ENCODE measurements at regions not wholly inside any gene's neighbourhood (a gene's known extent, or its start where the extent isn't known, plus 50 kb on each side); places are given as distances from the start of the nearest gene placed in this dataset.

DNA sequence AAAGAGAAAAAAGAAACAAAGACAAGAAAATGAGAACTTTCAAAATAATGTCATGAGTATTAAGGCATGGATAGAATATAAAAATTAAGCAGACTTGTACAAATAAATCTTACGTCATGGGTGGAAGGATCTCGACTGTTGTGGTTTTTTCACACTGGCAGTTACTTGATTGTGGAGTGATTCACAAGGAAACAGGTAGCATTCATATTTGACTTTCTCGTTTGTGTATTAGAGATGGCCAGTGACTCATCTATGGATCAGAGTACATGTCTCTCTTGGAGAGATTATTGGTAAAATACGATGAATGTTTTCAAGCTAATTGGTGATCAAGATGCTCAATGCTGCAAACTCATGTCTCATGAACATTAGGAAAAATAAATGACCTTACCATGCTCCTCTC is 564.3 kb downstream of the GATA3 start:
- H3K36me3 Mint-ChIP-seq = no peaks in the 10 kb centered on the region
- H3K27me3 Mint-ChIP-seq = peaks cover 1 to 20% of the 10 kb centered on the region in 2 donors
- no peaks in the 10 kb centered on the region for H3K9me3 ChIP-seq
- ATAC-seq (replicated peaks in 1 of 4) (no peak), DNase-seq (no peak)
- CTCF ChIA-PET = no interaction called here
- H3K9me3 Mint-ChIP-seq = peaks cover 0 to 9% (median 0%) of the 10 kb centered on the region in 3 donors
- POLR2A ChIA-PET = interaction anchor here in 1 of 2 donors (0.6 kb wide), 2 partner anchors 8 to 652 kb away, joined by 3 read pairs; no protein-coding TSS in a partner anchor
- no peak overlapping the region for H3K27ac Mint-ChIP-seq
- H3K36me3 ChIP-seq (ENCODE audit: control insufficient read depth in 2 of 2, extremely low read depth in 1 of 2, insufficient read depth in 1 of 2, low read length in 1 of 2) = no peaks in the 10 kb centered on the region
- no peak overlapping the region for H3K27ac ChIP-seq (ENCODE audit: low read length)
- 33% methylated on average over 1 of the region's 4 CpGs for WGBS (ENCODE audit: insufficient coverage)
- H3K4me1 ChIP-seq (ENCODE audit: control insufficient read depth in 1 of 2, extremely low read depth in 1 of 2, insufficient read depth in 2 of 2, low read length in 2 of 2) = peaks cover 0 to 4% of the 10 kb centered on the region in 2 experiments
- H3K4me3 ChIP-seq (ENCODE audit: control insufficient read depth in 1 of 2, extremely low read depth in 1 of 2, low read length in 1 of 2) = no peak overlapping the region
- H3K4me3 Mint-ChIP-seq = no peak overlapping the region
- no peaks in the 10 kb centered on the region for H3K27me3 ChIP-seq (replicated peaks in 1 of 2; ENCODE audit: control insufficient read depth in 2 of 2, extremely low read depth in 1 of 2, insufficient read depth in 2 of 2, low read length in 1 of 2)
- peaks cover 9 to 11% (median 9%) of the 10 kb centered on the region in 3 donors for H3K4me1 Mint-ChIP-seq

DNA sequence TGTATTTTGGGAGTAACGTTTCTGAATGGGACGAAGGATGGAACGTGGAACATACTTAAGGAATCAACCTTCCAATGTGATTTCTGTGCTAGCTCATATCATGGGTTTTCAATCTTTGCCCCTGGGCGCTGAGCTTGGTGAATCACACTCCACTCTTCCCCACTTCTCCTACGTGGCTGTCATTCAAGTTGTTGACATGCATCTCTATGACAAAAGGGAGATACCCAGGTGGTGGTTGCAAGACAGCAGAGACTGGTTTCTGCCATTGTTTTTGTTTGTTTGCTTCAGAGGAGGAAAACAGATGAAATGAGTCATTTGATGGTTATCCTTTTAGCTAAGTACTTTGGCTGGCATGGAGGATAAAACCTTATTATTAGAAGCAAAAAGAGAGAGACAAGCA is 573.9 kb downstream of the GATA3 start:
- ChIA-PET POLR2A (no interaction called here), CTCF (no interaction called here)
- Mint-ChIP-seq H3K9me3 (no peaks in the 10 kb centered on the region), H3K36me3 (no peaks in the 10 kb centered on the region), H3K4me1 (no peaks in the 10 kb centered on the region), H3K27ac (no peak overlapping the region), H3K4me3 (no peak overlapping the region), H3K27me3 (no peaks in the 10 kb centered on the region)
- no CpG with 5 or more reads among the region's 5 CpGs for WGBS (ENCODE audit: insufficient coverage)
- H3K27me3 ChIP-seq (replicated peaks in 1 of 2; ENCODE audit: control insufficient read depth in 2 of 2, extremely low read depth in 1 of 2, insufficient read depth in 2 of 2, low read length in 1 of 2) = no peaks in the 10 kb centered on the region
- H3K27ac ChIP-seq (ENCODE audit: low read length) = no peak overlapping the region
- no peaks in the 10 kb centered on the region for H3K9me3 ChIP-seq
- no peaks in the 10 kb centered on the region for H3K4me1 ChIP-seq (ENCODE audit: control insufficient read depth in 1 of 2, extremely low read depth in 1 of 2, insufficient read depth in 2 of 2, low read length in 2 of 2)
- H3K36me3 ChIP-seq (ENCODE audit: control insufficient read depth in 2 of 2, extremely low read depth in 1 of 2, insufficient read depth in 1 of 2, low read length in 1 of 2) = no peaks in the 10 kb centered on the region
- DNase-seq = no peak
- no peak for ATAC-seq (replicated peaks in 1 of 4)
- no peak overlapping the region for H3K4me3 ChIP-seq (ENCODE audit: control insufficient read depth in 1 of 2, extremely low read depth in 1 of 2, low read length in 1 of 2)

DNA sequence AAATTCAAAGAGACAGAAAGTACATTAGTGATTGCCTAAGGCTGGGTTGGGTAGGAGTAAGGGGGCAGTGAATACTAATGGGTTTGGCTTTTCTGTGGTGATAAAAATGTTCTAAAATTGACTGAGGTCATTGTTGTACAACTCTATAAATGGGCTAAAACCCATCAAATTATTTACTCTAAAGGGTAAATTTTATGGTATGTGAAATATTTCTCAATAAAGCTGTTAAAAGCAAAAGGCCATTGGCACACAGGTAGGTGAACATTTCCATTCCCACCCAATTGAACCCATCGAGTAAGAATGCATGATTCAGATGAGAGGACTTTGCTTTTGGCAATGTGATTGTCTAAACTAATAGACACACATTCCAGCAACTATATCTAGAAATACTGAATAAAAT is 579.4 kb downstream of the GATA3 start:
- CTCF ChIA-PET = no interaction called here
- no peak for DNase-seq
- no peaks in the 10 kb centered on the region for H3K36me3 Mint-ChIP-seq
- no peak overlapping the region for H3K27ac Mint-ChIP-seq
- POLR2A ChIA-PET = no interaction called here
- H3K27ac ChIP-seq (ENCODE audit: low read length) = no peak overlapping the region
- no peak overlapping the region for H3K4me3 Mint-ChIP-seq
- peaks cover 0 to 4% of the 10 kb centered on the region in 2 donors for H3K27me3 Mint-ChIP-seq
- no peaks in the 10 kb centered on the region for H3K4me1 ChIP-seq (ENCODE audit: control insufficient read depth in 1 of 2, extremely low read depth in 1 of 2, insufficient read depth in 2 of 2, low read length in 2 of 2)
- peaks cover 0 to 3% of the 10 kb centered on the region in 2 experiments for H3K27me3 ChIP-seq (replicated peaks in 1 of 2; ENCODE audit: control insufficient read depth in 2 of 2, extremely low read depth in 1 of 2, insufficient read depth in 2 of 2, low read length in 1 of 2)
- H3K9me3 Mint-ChIP-seq = no peaks in the 10 kb centered on the region
- no peaks in the 10 kb centered on the region for H3K36me3 ChIP-seq (ENCODE audit: control insufficient read depth in 2 of 2, extremely low read depth in 1 of 2, insufficient read depth in 1 of 2, low read length in 1 of 2)
- H3K9me3 ChIP-seq = no peaks in the 10 kb centered on the region
- no CpG with 5 or more reads among the region's 1 CpG for WGBS (ENCODE audit: insufficient coverage)
- H3K4me1 Mint-ChIP-seq = no peaks in the 10 kb centered on the region
- H3K4me3 ChIP-seq (ENCODE audit: control insufficient read depth in 1 of 2, extremely low read depth in 1 of 2, low read length in 1 of 2) = no peak overlapping the region
- ATAC-seq (replicated peaks in 1 of 4) = no peak

DNA sequence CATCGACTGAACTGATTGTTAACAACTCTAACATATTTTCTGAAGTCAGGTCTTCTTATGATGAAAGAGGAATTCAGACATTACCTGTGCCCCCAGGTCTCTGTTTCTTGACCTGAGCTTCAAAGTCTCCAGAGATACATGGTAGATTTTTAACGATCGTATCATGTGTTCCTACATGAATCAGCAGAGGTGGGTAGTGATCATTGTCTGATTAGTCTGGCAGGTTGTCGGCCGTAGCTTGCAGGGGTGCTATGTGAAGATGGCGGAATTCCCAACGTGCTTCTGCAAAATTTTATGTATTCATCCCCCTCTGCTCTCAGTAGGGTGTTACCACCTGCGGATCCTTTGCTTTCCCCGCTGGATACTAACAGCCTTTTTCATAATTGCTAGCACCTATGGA is 581.9 kb downstream of the GATA3 start:
- Histone ChIP-seq H3K27ac (ENCODE audit: low read length) (no peak overlapping the region), H3K27me3 (replicated peaks in 1 of 2; ENCODE audit: control insufficient read depth in 2 of 2, extremely low read depth in 1 of 2, insufficient read depth in 2 of 2, low read length in 1 of 2) (peaks cover 0 to 3% of the 10 kb centered on the region in 2 experiments), H3K4me1 (ENCODE audit: control insufficient read depth in 1 of 2, extremely low read depth in 1 of 2, insufficient read depth in 2 of 2, low read length in 2 of 2) (no peaks in the 10 kb centered on the region), H3K9me3 (no peaks in the 10 kb centered on the region), H3K36me3 (ENCODE audit: control insufficient read depth in 2 of 2, extremely low read depth in 1 of 2, insufficient read depth in 1 of 2, low read length in 1 of 2) (no peaks in the 10 kb centered on the region), H3K4me3 (ENCODE audit: control insufficient read depth in 1 of 2, extremely low read depth in 1 of 2, low read length in 1 of 2) (no peak overlapping the region)
- peaks cover 0 to 4% of the 10 kb centered on the region in 2 donors for H3K27me3 Mint-ChIP-seq
- DNase-seq (no peak), ATAC-seq (replicated peaks in 1 of 4) (no peak)
- no peak overlapping the region for H3K27ac Mint-ChIP-seq
- no peaks in the 10 kb centered on the region for H3K36me3 Mint-ChIP-seq
- no peaks in the 10 kb centered on the region for H3K9me3 Mint-ChIP-seq
- CTCF ChIA-PET = no interaction called here
- H3K4me1 Mint-ChIP-seq = no peaks in the 10 kb centered on the region
- H3K4me3 Mint-ChIP-seq = no peak overlapping the region
- POLR2A ChIA-PET = no interaction called here
- WGBS (ENCODE audit: insufficient coverage) = no CpG with 5 or more reads among the region's 9 CpGs

DNA sequence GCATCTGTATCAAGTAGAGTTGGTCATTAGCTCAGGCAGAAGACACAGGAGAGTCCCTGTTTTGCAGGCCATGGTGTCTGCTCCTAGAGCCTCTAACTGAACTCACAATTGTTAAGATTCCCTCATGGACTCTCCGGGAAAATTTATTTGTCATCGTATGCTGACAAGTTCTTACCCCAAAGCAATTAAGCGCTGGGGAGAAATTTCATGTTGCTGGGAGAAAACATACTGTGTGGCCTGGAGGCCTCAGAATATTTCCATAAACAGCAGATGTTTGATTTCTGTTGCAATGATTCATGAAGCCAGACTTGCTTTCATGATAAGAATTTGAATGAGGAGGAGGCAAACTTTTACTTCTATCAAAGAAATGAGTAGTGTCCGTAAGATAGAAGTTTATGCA is 583.2 kb downstream of the GATA3 start:
- CTCF ChIA-PET = no interaction called here
- Histone ChIP-seq H3K4me3 (ENCODE audit: control insufficient read depth in 1 of 2, extremely low read depth in 1 of 2, low read length in 1 of 2) (no peak overlapping the region), H3K9me3 (no peaks in the 10 kb centered on the region), H3K36me3 (ENCODE audit: control insufficient read depth in 2 of 2, extremely low read depth in 1 of 2, insufficient read depth in 1 of 2, low read length in 1 of 2) (no peaks in the 10 kb centered on the region), H3K27ac (ENCODE audit: low read length) (no peak overlapping the region), H3K4me1 (ENCODE audit: control insufficient read depth in 1 of 2, extremely low read depth in 1 of 2, insufficient read depth in 2 of 2, low read length in 2 of 2) (no peaks in the 10 kb centered on the region), H3K27me3 (replicated peaks in 1 of 2; ENCODE audit: control insufficient read depth in 2 of 2, extremely low read depth in 1 of 2, insufficient read depth in 2 of 2, low read length in 1 of 2) (peaks cover 0 to 3% of the 10 kb centered on the region in 2 experiments)
- no peak for ATAC-seq (replicated peaks in 1 of 4)
- POLR2A ChIA-PET = no interaction called here
- H3K27me3 Mint-ChIP-seq = peaks cover 0 to 4% of the 10 kb centered on the region in 2 donors
- H3K36me3 Mint-ChIP-seq = no peaks in the 10 kb centered on the region
- peaks cover 0 to 8% (median 0%) of the 10 kb centered on the region in 3 donors for H3K9me3 Mint-ChIP-seq
- no peak overlapping the region for H3K4me3 Mint-ChIP-seq
- no peaks in the 10 kb centered on the region for H3K4me1 Mint-ChIP-seq
- no peak for DNase-seq
- H3K27ac Mint-ChIP-seq = no peak overlapping the region
- 100% methylated on average over 1 of the region's 4 CpGs for WGBS (ENCODE audit: insufficient coverage)

DNA sequence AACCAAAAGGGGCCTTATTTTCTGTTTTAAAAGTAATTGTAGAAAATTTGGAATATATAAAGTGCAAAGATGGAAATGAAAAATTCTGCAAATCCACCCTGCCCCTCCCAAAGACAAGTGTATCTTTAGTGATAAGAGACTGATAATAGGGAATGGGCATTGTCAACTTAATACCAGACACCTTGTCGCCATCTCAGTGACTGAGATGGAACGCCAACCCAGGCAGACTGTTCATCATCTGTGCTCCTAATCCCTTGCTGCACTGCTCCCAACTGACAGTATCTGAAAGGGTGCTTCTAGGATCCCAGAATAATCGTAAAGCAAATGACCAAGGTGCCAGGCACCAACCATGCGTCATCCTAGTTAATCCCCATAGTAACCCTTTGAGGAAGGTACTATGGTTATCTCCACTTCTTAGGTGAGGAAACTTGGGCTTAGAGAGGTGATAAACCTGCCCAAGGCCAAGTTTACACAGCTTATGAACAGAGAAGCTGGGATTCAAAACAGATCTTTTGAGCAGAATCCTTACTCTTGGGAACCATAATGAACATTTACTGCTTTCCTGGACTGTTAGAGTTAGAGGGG is 583.7 kb downstream of the GATA3 start:
- no peak for DNase-seq
- peaks cover 0 to 8% (median 3%) of the 10 kb centered on the region in 3 donors for H3K9me3 Mint-ChIP-seq
- Histone ChIP-seq H3K4me3 (ENCODE audit: control insufficient read depth in 1 of 2, extremely low read depth in 1 of 2, low read length in 1 of 2) (no peak overlapping the region), H3K36me3 (ENCODE audit: control insufficient read depth in 2 of 2, extremely low read depth in 1 of 2, insufficient read depth in 1 of 2, low read length in 1 of 2) (no peaks in the 10 kb centered on the region), H3K9me3 (no peaks in the 10 kb centered on the region), H3K27ac (ENCODE audit: low read length) (no peak overlapping the region), H3K27me3 (replicated peaks in 1 of 2; ENCODE audit: control insufficient read depth in 2 of 2, extremely low read depth in 1 of 2, insufficient read depth in 2 of 2, low read length in 1 of 2) (peaks cover 0 to 3% of the 10 kb centered on the region in 2 experiments), H3K4me1 (ENCODE audit: control insufficient read depth in 1 of 2, extremely low read depth in 1 of 2, insufficient read depth in 2 of 2, low read length in 2 of 2) (no peaks in the 10 kb centered on the region)
- H3K27ac Mint-ChIP-seq = no peak overlapping the region
- no peak for ATAC-seq (replicated peaks in 1 of 4)
- no peaks in the 10 kb centered on the region for H3K4me1 Mint-ChIP-seq
- WGBS (ENCODE audit: insufficient coverage) = 100% methylated on average over 3 of the region's 4 CpGs
- POLR2A ChIA-PET = no interaction called here
- H3K27me3 Mint-ChIP-seq = peaks cover 0 to 7% of the 10 kb centered on the region in 2 donors
- no peaks in the 10 kb centered on the region for H3K36me3 Mint-ChIP-seq
- CTCF ChIA-PET = no interaction called here
- H3K4me3 Mint-ChIP-seq = no peak overlapping the region
